ENCODE measurements at regions not wholly inside any gene's neighbourhood (a gene's known extent, or its start where the extent isn't known, plus 50 kb on each side); places are given as distances from the start of the nearest gene placed in this dataset.

GRCh38 chr9:29668732-29669131, 2095.5 kb upstream of the C9orf72 start (continued):
- TF ChIP-seq CHD7 (IDR thresholded peaks at IDR 0.05; ENCODE audit: insufficient replicate concordance, low read length) (no peak), RAD21 (IDR thresholded peaks at IDR 0.05 in 1 of 2, conservative IDR thresholded peaks at IDR 0.05 in 1 of 2; ENCODE audit: low read depth in 2 of 2, low read length in 2 of 2) (no peak), BCL11A (IDR thresholded peaks at IDR 0.05; ENCODE audit: low read depth in 2 of 2, low read length in 2 of 2) (no peak)
